ENCODE measurements at regions not wholly inside any gene's neighbourhood (a gene's known extent, or its start where the extent isn't known, plus 50 kb on each side); places are given as distances from the start of the nearest gene placed in this dataset.
A peak's percentile ranks its signal among the peaks of the same experiment; 100 is the strongest.
"Not testable (repeated sequence)": the region's sequence is repeated elsewhere in the genome, so short reads cannot be mapped to it uniquely, and the experiment has no call there.

- DNase-seq: no peak
These were observed 117.8 kb upstream of the ESX1 start for GRCh38 chrX:104372547-104372946.

- DNase-seq: no peak
These were observed 115.4 kb upstream of the ESX1 start for GRCh38 chrX:104370089-104370488.

- not testable (repeated sequence) for DNase-seq
These were observed 106.0 kb upstream of the ESX1 start for GRCh38 chrX:104360774-104361173.

GRCh38 chrX:104359124-104359523, 104.4 kb upstream of the ESX1 start:
- no peak for DNase-seq

GRCh38 chrX:104351173-104351769, 96.5 kb upstream of the ESX1 start:
- DNase-seq: no peak

GRCh38 chrX:104347860-104348259, 93.1 kb upstream of the ESX1 start:
- no peak for DNase-seq

- DNase-seq: peak; percentile 9
These were observed 88.8 kb upstream of the ESX1 start for GRCh38 chrX:104343428-104344129.

- no peak for DNase-seq
These were observed 87.3 kb upstream of the ESX1 start for GRCh38 chrX:104342065-104342464.

- no peak for DNase-seq
These were observed 81.0 kb upstream of the ESX1 start for GRCh38 chrX:104335756-104336155.

GRCh38 chrX:104334971-104335370, 80.2 kb upstream of the ESX1 start:
- DNase-seq: no peak

GRCh38 chrX:104330966-104331365, 76.2 kb upstream of the ESX1 start:
- DNase-seq: no peak

- DNase-seq: no peak
These were observed 75.0 kb upstream of the ESX1 start for GRCh38 chrX:104329731-104330130.

- DNase-seq: no peak
These were observed 70.5 kb upstream of the ESX1 start for GRCh38 chrX:104325213-104325585.

GRCh38 chrX:104324461-104325212, 69.9 kb upstream of the ESX1 start:
- no peak for DNase-seq

- no peak for DNase-seq
These were observed 64.6 kb upstream of the ESX1 start for GRCh38 chrX:104319346-104319745.

GRCh38 chrX:104318330-104319009, 63.7 kb upstream of the ESX1 start:
- DNase-seq: no peak

- no peak for DNase-seq
These were observed 62.0 kb upstream of the ESX1 start for GRCh38 chrX:104316739-104317138.

- no peak for DNase-seq
These were observed 60.8 kb upstream of the ESX1 start for GRCh38 chrX:104315555-104315954.

GRCh38 chrX:104310657-104311254, 56.0 kb upstream of the ESX1 start:
- no peak for DNase-seq

GRCh38 chrX:104310090-104310489, 55.4 kb upstream of the ESX1 start:
- peak; percentile 31 for DNase-seq

GRCh38 chrX:104309169-104309568, 54.4 kb upstream of the ESX1 start:
- DNase-seq: no peak

- no peak for DNase-seq
These were observed 52.6 kb upstream of the ESX1 start for GRCh38 chrX:104307341-104307740.

- no peak for DNase-seq
These were observed 51.4 kb upstream of the ESX1 start for GRCh38 chrX:104306180-104306579.

Measured in NCI-H524 treated with DMSO at 0.1 percent for 48 hours (cell line).